Naive thymus-derived CD8-positive, alpha-beta T cell (primary cell): ENCODE measurements at regions not wholly inside any gene's neighbourhood (a gene's known extent, or its start where the extent isn't known, plus 50 kb on each side); places are given as distances from the start of the nearest gene placed in this dataset.

Experiments
- ATAC-seq, 2 donors: fragments of 150-1000 bp; cut with Tn5 transposase in 1 of 2; sonication (Bioruptor Pico), chemical (Tn5 transposase) in 1 of 2; 1 replicate in 1 of 2; 2 replicates in 1 of 2; pipeline ENCODE4 v1.10.0; 2021; ENCODE audit warnings: mild to moderate bottlenecking in 2 of 2, moderate library complexity in 2 of 2
- POLR2A ChIA-PET: fragments of 350-600 bp; sonication (Branson Sonifier 250); formaldehyde crosslinking; loops from one replicate; lab custom pipeline; 2021; ENCODE audit warnings: antibody characterized with exemption; lab: Charles Lee
- DNase-seq, 10 donors: peaks; one replicate each; pipeline versions ENCODE4 v3.0.0 to v3.0.0-alpha.2; 2020 to 2022
- H3K27ac Mint-ChIP-seq, 10 donors: one replicate each; pipeline ENCODE4 v1.8.0; 2020 to 2022; ENCODE audit warnings: mild to moderate bottlenecking in 10 of 10, mixed read lengths in 10 of 10, moderate library complexity in 4 of 10, inconsistent platforms in 1 of 10
- H3K27me3 Mint-ChIP-seq, 5 donors: one replicate each; pipeline ENCODE4 v1.8.0; 2021 to 2022; ENCODE audit warnings: mixed read lengths in 5 of 5
- H3K36me3 Mint-ChIP-seq, 3 donors: one replicate each; pipeline ENCODE4 v1.8.0; 2020 to 2022; ENCODE audit warnings: mixed read lengths in 3 of 3, mild to moderate bottlenecking in 2 of 3, inconsistent platforms in 1 of 3
- H3K4me1 Mint-ChIP-seq, 4 donors: one replicate each; pipeline ENCODE4 v1.8.0; 2021 to 2022; ENCODE audit warnings: mixed read lengths in 4 of 4
- H3K4me3 Mint-ChIP-seq, 10 donors: one replicate each; pipeline ENCODE4 v1.8.0; 2020 to 2022; ENCODE audit warnings: mild to moderate bottlenecking in 10 of 10, mixed read lengths in 10 of 10, moderate library complexity in 6 of 10, inconsistent platforms in 1 of 10
- H3K9me3 Mint-ChIP-seq, 9 donors: one replicate each; pipeline ENCODE4 v1.8.0; 2020 to 2022; ENCODE audit warnings: mixed read lengths in 9 of 9, mild to moderate bottlenecking in 3 of 9, inconsistent platforms in 1 of 9, moderate library complexity in 1 of 9

DNA sequence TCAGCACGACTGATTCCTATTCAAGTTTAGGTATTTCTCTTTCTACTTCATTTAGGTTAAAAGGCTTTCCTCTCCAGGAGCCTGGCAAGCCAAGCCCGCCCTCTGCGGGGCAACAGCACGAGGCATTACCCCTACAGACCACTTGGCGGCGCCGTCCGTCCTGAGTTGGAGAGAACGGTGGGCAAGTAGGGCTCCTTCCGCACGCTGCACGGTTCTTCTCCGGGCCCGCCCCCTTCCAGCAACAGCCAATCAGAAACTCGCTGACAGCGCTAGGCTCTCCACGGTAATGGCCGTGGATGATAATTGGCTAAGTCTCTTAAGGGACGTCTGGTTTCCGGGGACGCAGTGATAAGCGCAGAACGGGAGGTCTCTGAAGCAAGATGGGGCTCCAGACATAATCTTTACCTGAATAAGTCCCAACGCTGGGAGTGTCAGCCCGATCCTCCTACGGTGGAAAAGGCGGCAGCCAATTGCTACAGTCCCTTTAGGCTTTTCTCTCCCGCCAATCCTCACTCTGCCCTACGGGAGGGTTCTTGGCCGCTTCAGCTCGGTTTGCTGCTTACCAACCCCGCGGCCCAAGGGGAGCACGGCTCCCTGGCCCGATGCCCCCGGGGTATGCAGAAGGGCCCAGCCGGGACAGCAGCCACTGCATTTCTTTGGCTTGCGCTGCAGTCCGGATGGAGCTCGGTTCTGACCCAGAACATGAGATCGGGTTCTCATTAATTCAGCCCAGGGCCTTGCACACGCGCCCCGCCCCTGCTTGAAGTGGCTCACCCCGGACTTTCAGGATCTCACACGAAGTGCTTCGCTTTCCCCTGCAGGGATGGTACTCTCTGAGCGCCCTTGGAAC is 206.9 kb upstream of the PKDCC start:
- peaks cover 8 to 28% (median 19%) of the 10 kb centered on the region in 5 donors for H3K27me3 Mint-ChIP-seq
- peaks cover 6 to 16% (median 12%) of the 10 kb centered on the region in 4 donors for H3K4me1 Mint-ChIP-seq
- ATAC-seq (peak; percentile 97 to 98), DNase-seq (peak; percentile 94 to 99 (median 98))
- H3K4me3 Mint-ChIP-seq = peak overlapping the region; percentile 91 to 99 (median 96)
- POLR2A ChIA-PET = interaction anchor here (0.6 to 3.1 kb wide), 6 partner anchors 9 to 1796 kb away, joined by 3 to 10 read pairs (median 4); partner anchors contain the start of gene PLEKHH2
- peak overlapping the region; percentile 89 to 99 (median 97) for H3K27ac Mint-ChIP-seq
- H3K9me3 Mint-ChIP-seq = peaks cover 0 to 4% (median 0%) of the 10 kb centered on the region in 9 donors
- no peaks in the 10 kb centered on the region for H3K36me3 Mint-ChIP-seq

DNA sequence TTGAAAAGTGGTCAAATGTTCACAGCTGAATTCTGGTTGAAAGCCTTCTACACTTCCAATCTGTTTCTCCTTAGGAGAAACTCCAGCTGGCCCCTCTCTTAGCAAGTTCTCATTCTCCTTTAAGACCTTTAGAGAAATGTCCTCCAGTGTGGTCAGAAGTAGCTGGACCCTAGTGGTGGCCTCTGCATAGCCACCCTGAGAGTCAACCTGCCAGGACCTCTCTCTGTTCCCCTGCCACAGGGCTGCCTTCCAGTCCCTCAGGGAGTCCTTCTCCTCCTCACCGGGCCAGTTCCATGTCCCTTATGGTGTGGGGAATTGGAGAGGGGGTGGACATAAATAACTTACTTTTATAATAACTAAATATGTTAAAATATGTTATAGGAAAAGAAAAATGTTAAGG is 200.9 kb upstream of the PKDCC start:
- DNase-seq (no peak), ATAC-seq (no peak)
- Mint-ChIP-seq H3K27me3 (peaks cover 14 to 40% (median 32%) of the 10 kb centered on the region in 5 donors), H3K4me1 (peaks cover 0 to under 1% (median under 1%) of the 10 kb centered on the region in 4 donors), H3K36me3 (no peaks in the 10 kb centered on the region), H3K9me3 (no peaks in the 10 kb centered on the region), H3K27ac (no peak overlapping the region), H3K4me3 (no peak overlapping the region)
- POLR2A ChIA-PET = no interaction called here

DNA sequence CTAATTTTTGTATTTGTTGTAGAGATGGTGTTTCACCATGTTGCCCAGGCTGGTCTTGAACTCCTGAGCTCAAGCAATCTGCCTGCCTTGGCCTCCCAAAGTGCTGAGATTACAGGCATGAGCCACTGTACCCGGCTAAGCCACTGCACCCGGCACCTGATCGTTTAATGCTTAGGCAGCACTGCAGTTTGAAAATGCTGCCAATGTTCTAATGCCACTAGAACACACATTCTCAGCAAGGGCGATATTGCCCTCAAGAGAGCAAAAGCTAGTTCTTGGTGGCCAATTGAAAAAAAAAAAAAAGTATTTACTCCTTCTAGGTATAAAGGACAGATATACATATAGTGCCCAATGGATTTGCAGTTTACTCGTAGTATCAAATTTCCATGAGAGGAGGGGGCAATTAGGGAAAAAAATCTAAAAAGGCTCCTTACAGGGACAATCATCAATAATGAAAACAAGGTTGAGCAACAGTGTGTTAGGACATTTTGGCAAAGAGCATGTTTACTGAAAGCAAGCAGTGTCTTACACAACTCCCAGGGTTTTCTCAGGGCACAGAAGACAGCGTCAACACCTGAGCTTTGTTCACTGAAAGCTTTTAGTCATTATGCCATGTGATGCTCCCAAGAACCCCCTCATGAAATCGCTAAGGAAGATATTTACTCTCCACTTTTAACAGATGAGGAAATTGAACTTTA is 199.9 kb upstream of the PKDCC start:
- H3K9me3 Mint-ChIP-seq = no peaks in the 10 kb centered on the region
- ATAC-seq = no peak
- no peaks in the 10 kb centered on the region for H3K4me1 Mint-ChIP-seq
- POLR2A ChIA-PET = interaction anchor here (0.7 kb wide), 1 partner anchor 17 kb away, joined by 3 read pairs; no protein-coding TSS in a partner anchor
- H3K27ac Mint-ChIP-seq = no peak overlapping the region
- H3K36me3 Mint-ChIP-seq = no peaks in the 10 kb centered on the region
- DNase-seq = no peak
- H3K4me3 Mint-ChIP-seq = no peak overlapping the region
- peaks cover 16 to 45% (median 33%) of the 10 kb centered on the region in 5 donors for H3K27me3 Mint-ChIP-seq

DNA sequence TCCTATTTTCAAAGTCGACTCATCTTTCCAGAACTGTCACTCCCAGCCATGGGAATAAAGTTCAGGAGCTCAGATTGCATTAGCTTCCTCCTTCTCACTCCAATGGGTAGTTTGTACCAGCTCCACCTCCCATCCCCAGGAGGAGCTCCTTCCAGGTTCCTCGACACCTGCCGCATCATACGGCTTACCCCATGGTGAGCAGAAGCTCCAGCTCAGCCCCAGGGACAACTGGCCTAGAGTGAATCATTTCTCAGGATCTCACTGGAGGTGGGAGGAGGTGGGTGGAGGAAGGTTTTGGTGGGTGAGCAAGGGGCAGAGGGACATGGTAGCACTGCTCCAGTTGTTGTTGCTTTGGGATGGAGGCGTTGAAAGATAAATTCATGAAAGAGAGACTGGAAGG is 196.3 kb upstream of the PKDCC start:
- peaks cover 16 to 45% (median 28%) of the 10 kb centered on the region in 5 donors for H3K27me3 Mint-ChIP-seq
- no peaks in the 10 kb centered on the region for H3K4me1 Mint-ChIP-seq
- POLR2A ChIA-PET = interaction anchor here (2.4 kb wide), 1 partner anchor 10 kb away, joined by 10 read pairs; no protein-coding TSS in a partner anchor
- peak overlapping the region in 1 of 10 donors; percentile 5 for H3K27ac Mint-ChIP-seq
- ATAC-seq (no peak), DNase-seq (no peak)
- H3K9me3 Mint-ChIP-seq = no peaks in the 10 kb centered on the region
- H3K36me3 Mint-ChIP-seq = no peaks in the 10 kb centered on the region
- no peak overlapping the region for H3K4me3 Mint-ChIP-seq

DNA sequence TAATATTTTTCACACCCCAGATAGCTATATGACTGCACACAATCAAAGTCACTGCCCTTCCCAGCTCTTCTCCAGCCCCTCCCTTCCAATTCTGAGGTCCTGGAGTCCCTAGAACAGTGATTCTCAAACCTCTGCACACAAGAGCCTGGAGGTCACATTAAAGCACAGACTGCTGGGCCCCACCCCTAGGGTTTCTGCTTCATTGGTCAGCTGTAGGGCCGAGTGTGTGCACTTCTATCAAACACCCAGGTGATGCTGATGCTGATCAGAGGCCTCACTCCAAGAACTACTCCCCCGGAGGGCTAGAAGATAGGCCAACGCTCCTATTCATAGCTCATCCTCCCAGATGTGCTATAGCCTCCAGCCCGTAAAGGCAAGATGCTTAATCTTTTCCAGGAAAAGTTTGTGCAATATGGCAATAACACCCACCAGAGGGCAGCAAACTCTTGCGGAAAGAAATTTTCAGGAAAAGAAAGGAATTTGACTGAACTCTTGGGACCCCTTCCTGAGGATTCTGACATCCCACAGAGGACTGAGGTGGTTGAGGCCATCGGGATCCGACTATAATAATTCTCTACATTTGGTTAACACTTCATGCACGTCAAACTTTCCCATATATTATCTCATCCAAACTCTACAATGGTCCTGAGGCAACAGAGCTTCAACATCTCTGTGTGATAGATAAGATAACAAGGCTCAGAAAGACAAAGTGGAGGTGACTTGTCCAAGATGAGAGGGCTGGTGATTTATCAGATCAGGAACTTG is 194.2 kb upstream of the PKDCC start:
- POLR2A ChIA-PET = no interaction called here
- no peaks in the 10 kb centered on the region for H3K36me3 Mint-ChIP-seq
- no peaks in the 10 kb centered on the region for H3K9me3 Mint-ChIP-seq
- no peak for DNase-seq
- H3K27ac Mint-ChIP-seq = no peak overlapping the region
- peaks cover 10 to 33% (median 19%) of the 10 kb centered on the region in 5 donors for H3K27me3 Mint-ChIP-seq
- ATAC-seq = no peak
- no peaks in the 10 kb centered on the region for H3K4me1 Mint-ChIP-seq
- no peak overlapping the region for H3K4me3 Mint-ChIP-seq

DNA sequence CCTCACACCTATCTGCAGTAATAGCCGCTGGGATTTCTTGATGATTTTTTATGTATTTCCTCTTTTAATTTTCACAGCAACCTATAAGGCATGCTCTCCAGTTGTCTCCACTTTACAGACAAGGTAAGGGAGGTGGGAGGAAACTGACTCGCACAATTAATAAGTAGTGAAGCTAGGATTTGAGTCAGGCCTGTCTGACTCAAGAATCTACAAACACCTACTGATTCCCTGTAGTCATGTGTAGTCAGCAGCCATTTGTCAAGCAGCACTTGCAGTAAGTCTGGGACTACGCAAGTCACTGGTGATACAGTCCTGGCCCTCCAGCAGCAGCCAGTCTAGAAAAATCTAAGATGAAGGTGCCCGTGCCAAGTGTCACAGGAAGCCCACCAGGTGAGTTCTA is 193.6 kb upstream of the PKDCC start:
- DNase-seq (no peak), ATAC-seq (no peak)
- Mint-ChIP-seq H3K27me3 (peaks cover 9 to 29% (median 18%) of the 10 kb centered on the region in 5 donors), H3K9me3 (no peaks in the 10 kb centered on the region), H3K36me3 (no peaks in the 10 kb centered on the region), H3K4me3 (no peak overlapping the region), H3K4me1 (no peaks in the 10 kb centered on the region), H3K27ac (no peak overlapping the region)
- POLR2A ChIA-PET = no interaction called here

DNA sequence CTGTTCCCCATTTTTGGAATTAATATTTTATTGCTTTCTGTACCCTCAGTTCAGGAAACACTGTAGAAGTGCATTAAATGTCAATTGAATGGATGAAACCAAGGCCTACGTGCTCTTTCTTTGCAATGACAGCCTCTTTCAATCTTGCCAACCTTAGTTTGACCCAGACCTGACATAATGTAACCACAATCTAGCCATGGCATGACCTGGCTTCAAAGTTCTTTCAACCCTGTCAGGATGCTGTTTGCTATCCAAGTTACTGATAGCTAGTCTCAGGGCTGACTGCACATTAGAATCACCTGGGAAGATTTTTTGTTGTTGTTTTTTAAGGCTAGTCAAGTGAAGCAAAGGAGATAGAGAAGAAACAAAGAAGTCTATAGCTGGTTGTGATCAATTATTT is 190.9 kb upstream of the PKDCC start:
- H3K27ac Mint-ChIP-seq = no peak overlapping the region
- H3K4me1 Mint-ChIP-seq = no peaks in the 10 kb centered on the region
- DNase-seq = no peak
- POLR2A ChIA-PET = no interaction called here
- no peaks in the 10 kb centered on the region for H3K36me3 Mint-ChIP-seq
- no peak for ATAC-seq
- H3K4me3 Mint-ChIP-seq = no peak overlapping the region
- peaks cover 5 to 22% (median 16%) of the 10 kb centered on the region in 5 donors for H3K27me3 Mint-ChIP-seq
- H3K9me3 Mint-ChIP-seq = no peaks in the 10 kb centered on the region

DNA sequence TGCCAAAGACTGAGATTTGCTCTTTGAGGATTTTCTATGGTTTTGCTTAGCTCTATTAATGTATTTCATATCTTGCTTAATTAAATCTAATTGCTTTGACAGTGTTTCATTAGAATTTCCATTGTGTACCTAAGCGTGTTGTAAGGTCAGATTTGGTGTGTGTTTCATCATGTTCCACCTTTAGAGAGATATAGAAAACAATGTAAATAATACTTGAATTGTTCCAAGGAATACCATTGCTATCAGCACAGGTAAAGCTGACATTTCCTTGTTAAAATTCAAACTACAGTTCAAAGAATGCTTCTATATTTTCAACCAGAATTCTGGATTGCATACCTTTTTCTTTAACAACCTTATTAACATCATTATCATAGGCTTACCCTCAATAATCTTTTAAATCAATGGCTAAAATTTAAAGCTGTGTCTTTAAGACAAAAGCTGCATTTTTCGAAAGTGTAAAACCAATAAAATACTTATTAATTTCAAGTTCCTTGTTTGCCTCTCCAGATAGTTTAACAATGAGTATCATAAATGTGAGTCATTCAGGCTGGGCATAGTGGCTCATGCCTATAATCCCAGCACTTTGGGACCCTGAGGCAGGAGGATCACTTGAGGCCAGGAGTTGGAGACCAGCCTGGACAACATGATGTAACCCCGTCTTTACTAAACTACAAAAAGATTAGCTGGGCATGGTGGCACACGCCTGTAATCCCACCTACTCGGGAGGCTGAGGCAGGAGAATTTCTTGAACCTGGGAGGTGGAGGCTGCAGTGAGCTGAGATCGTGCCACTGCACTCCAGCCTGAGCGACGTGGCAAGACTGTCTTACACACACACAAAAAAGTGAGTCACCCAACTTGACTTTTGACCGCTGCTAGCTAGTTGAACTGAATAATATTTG is 188.0 kb upstream of the PKDCC start:
- Mint-ChIP-seq H3K36me3 (no peaks in the 10 kb centered on the region), H3K4me3 (no peak overlapping the region), H3K4me1 (no peaks in the 10 kb centered on the region), H3K27ac (peak overlapping the region in 1 of 10 donors; percentile 87), H3K27me3 (peaks cover 8 to 28% (median 21%) of the 10 kb centered on the region in 5 donors), H3K9me3 (no peaks in the 10 kb centered on the region)
- DNase-seq (no peak), ATAC-seq (no peak)
- POLR2A ChIA-PET = no interaction called here

DNA sequence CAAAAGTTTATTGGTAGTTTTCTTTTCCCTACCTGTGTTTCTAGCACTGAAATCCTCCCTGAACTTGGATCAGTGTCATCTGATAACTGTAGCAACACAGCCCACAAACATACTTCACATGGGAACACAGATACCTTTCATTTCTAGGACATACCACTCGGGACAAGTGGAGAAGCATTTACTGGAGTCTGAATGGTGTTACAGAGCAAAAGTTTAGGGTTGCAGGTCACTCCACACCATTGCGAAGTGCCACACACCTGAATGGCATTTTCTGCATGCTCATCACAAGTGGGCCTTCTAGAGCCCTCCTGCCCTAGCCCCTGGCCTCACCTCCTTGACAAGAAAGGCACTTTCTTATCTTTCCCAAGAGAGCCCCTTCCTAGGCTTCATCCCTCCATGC is 184.8 kb upstream of the PKDCC start:
- ATAC-seq = no peak
- Mint-ChIP-seq H3K9me3 (no peaks in the 10 kb centered on the region), H3K27ac (no peak overlapping the region)

DNA sequence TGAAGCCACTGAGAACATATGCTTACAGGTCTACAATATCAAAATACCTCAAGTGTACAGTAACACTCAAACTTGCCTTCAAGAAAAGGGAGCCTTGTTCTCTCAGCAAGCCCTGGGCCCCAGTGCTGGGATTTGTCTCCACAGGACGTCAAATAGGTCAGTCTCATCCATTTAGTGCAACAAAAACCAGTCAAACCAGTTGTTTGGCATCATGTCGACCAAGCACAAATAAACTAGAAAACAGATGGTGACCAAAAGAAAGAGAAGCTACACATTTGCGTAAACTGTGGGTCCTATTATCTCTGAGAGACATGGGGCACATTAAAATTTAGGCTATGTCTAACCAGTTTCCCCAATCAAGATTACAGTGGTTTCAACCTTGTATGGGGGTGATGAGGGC is 182.6 kb upstream of the PKDCC start:
- POLR2A ChIA-PET = no interaction called here
- peaks cover 11 to 30% (median 12%) of the 10 kb centered on the region in 5 donors for H3K27me3 Mint-ChIP-seq

More for the DNA sequence above, 184.8 kb upstream of the PKDCC start:
- Mint-ChIP-seq H3K4me3 (no peak overlapping the region), H3K27me3 (peaks cover 12 to 33% (median 21%) of the 10 kb centered on the region in 5 donors), H3K36me3 (no peaks in the 10 kb centered on the region), H3K4me1 (peaks cover 0 to 2% (median 0%) of the 10 kb centered on the region in 4 donors)
- DNase-seq = no peak
- POLR2A ChIA-PET = no interaction called here

DNA sequence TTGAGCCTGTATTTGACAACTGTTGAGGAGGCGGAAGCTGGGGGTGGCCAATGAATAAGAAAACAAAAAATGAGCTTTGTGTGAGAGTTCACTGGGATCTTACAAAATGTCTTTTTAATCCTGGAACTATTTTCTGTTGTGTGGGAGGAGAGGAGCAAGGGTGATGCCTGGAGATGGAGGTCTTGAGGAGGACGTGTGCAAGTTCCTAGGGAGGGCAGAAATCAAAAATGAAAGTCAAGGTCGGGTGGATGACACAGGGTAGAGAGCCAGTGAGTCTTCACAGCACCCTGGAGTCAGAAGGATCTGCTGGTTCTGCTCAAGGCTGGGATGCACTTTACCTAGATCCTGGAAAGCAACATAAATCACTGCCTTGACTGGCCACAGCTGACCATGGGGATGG is 180.3 kb upstream of the PKDCC start:
- Mint-ChIP-seq H3K27me3 (peaks cover 9 to 27% (median 10%) of the 10 kb centered on the region in 5 donors), H3K4me1 (peaks cover 0 to 3% (median 2%) of the 10 kb centered on the region in 4 donors), H3K9me3 (no peaks in the 10 kb centered on the region), H3K4me3 (peak overlapping the region in 1 of 10 donors; percentile 13), H3K36me3 (no peaks in the 10 kb centered on the region), H3K27ac (peak overlapping the region in 2 of 10 donors; percentile 29 to 75)
- POLR2A ChIA-PET = no interaction called here
- ATAC-seq (no peak), DNase-seq (no peak)

More for the DNA sequence above, 182.6 kb upstream of the PKDCC start:
- no peak for ATAC-seq
- Mint-ChIP-seq H3K36me3 (no peaks in the 10 kb centered on the region), H3K4me3 (no peak overlapping the region), H3K9me3 (no peaks in the 10 kb centered on the region), H3K4me1 (peaks cover 0 to 2% (median 0%) of the 10 kb centered on the region in 4 donors), H3K27ac (no peak overlapping the region)
- no peak for DNase-seq
